ENCODE measurements at regions not wholly inside any gene's neighbourhood (a gene's known extent, or its start where the extent isn't known, plus 50 kb on each side); places are given as distances from the start of the nearest gene placed in this dataset.

- Histone ChIP-seq H3K9me3 (no peaks in the 10 kb centered on the region), H3K36me3 (replicated peaks in 1 of 2; ENCODE audit: control insufficient read depth in 1 of 2, insufficient read depth in 2 of 2, low read length in 1 of 2) (no peaks in the 10 kb centered on the region), H4K20me1 (ENCODE audit: insufficient read depth) (no peaks in the 10 kb centered on the region), H3K4me3 (ENCODE audit: low read depth in 2 of 2, low read length in 1 of 2) (no peak overlapping the region), H3F3A (replicated peaks; ENCODE audit: insufficient read depth) (no peaks in the 10 kb centered on the region), H3K4me2 (no peak overlapping the region), H3K27me3 (ENCODE audit: insufficient read depth) (no peaks in the 10 kb centered on the region), H3K79me2 (ENCODE audit: insufficient read depth) (no peaks in the 10 kb centered on the region), H3K27ac (ENCODE audit: low read depth in 2 of 2, low read length in 1 of 2) (no peak overlapping the region), H3K4me1 (ENCODE audit: control insufficient read depth in 1 of 2, insufficient read depth in 2 of 2, low read depth in 1 of 2, low read length in 1 of 2) (peaks cover 0 to 15% of the 10 kb centered on the region in 2 experiments; a peak in 2 of 4 replicates), H3K9ac (no peak overlapping the region), H2AFZ (ENCODE audit: low read depth) (no peak overlapping the region), H3K9me2 (no peaks in the 10 kb centered on the region; the same call in 1 of the 2 replicates)
- TF ChIP-seq REST (IDR thresholded peaks at IDR 0.05; ENCODE audit: low read depth, low read length) (no peak), RAD21 (IDR thresholded peaks at IDR 0.05; ENCODE audit: low read length) (no peak), CHD2 (IDR thresholded peaks at IDR 0.05; ENCODE audit: low read length, partially characterized antibody) (no peak), MXI1 (IDR thresholded peaks at IDR 0.05; ENCODE audit: low read depth, low read length) (no peak), EP300 (IDR thresholded peaks at IDR 0.05; ENCODE audit: borderline replicate concordance in 1 of 2, low read depth in 1 of 2, low read length in 1 of 2) (no peak), IRF3 (IDR thresholded peaks at IDR 0.05; ENCODE audit: low read depth, low read length) (no peak), NFIC (IDR thresholded peaks at IDR 0.05; ENCODE audit: borderline replicate concordance) (no peak), RFX5 (IDR thresholded peaks at IDR 0.05; ENCODE audit: low read length) (no peak), FOXM1 (IDR thresholded peaks at IDR 0.05; ENCODE audit: low read depth) (no peak), NRF1 (IDR thresholded peaks at IDR 0.05; ENCODE audit: low read depth, low read length) (no peak), RCOR1 (IDR thresholded peaks at IDR 0.05; ENCODE audit: low read length) (no peak), FOSL2 (IDR thresholded peaks at IDR 0.05; ENCODE audit: borderline replicate concordance, low read depth) (no peak), SIN3A (IDR thresholded peaks at IDR 0.05; ENCODE audit: borderline replicate concordance, low read depth, low read length) (no peak), YY1 (IDR thresholded peaks at IDR 0.05; ENCODE audit: low read depth) (no peak)
- TF ChIP-seq, protein P1, sequence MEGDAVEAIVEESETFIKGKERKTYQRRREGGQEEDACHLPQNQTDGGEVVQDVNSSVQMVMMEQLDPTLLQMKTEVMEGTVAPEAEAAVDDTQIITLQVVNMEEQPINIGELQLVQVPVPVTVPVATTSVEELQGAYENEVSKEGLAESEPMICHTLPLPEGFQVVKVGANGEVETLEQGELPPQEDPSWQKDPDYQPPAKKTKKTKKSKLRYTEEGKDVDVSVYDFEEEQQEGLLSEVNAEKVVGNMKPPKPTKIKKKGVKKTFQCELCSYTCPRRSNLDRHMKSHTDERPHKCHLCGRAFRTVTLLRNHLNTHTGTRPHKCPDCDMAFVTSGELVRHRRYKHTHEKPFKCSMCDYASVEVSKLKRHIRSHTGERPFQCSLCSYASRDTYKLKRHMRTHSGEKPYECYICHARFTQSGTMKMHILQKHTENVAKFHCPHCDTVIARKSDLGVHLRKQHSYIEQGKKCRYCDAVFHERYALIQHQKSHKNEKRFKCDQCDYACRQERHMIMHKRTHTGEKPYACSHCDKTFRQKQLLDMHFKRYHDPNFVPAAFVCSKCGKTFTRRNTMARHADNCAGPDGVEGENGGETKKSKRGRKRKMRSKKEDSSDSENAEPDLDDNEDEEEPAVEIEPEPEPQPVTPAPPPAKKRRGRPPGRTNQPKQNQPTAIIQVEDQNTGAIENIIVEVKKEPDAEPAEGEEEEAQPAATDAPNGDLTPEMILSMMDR (IDR thresholded peaks at IDR 0.05), result no peak
- TF ChIP-seq, protein P2, sequence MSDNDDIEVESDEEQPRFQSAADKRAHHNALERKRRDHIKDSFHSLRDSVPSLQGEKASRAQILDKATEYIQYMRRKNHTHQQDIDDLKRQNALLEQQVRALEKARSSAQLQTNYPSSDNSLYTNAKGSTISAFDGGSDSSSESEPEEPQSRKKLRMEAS (IDR thresholded peaks at IDR 0.05; ENCODE audit: low read depth), result no peak
- TF ChIP-seq, protein P3, sequence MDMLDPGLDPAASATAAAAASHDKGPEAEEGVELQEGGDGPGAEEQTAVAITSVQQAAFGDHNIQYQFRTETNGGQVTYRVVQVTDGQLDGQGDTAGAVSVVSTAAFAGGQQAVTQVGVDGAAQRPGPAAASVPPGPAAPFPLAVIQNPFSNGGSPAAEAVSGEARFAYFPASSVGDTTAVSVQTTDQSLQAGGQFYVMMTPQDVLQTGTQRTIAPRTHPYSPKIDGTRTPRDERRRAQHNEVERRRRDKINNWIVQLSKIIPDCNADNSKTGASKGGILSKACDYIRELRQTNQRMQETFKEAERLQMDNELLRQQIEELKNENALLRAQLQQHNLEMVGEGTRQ (IDR thresholded peaks at IDR 0.05; ENCODE audit: borderline replicate concordance, low read depth, low read length), result no peak
- TF ChIP-seq, protein P4, sequence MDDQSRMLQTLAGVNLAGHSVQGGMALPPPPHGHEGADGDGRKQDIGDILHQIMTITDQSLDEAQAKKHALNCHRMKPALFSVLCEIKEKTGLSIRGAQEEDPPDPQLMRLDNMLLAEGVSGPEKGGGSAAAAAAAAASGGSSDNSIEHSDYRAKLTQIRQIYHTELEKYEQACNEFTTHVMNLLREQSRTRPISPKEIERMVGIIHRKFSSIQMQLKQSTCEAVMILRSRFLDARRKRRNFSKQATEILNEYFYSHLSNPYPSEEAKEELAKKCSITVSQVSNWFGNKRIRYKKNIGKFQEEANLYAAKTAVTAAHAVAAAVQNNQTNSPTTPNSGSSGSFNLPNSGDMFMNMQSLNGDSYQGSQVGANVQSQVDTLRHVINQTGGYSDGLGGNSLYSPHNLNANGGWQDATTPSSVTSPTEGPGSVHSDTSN (IDR thresholded peaks at IDR 0.05), result no peak
- 94% methylated on average over 37 of the region's 59 CpGs for WGBS (ENCODE audit: low lambda C conversion rate)
- ChIA-PET POLR2A (no interaction called here), CTCF (interaction anchor here (0.7 to 14.1 kb wide), 4 partner anchors 18 to 351 kb away, joined by 3 to 185 read pairs (median 6); no protein-coding TSS in a partner anchor)
- DNase-seq, result peak; percentile 22
These were observed 166.7 kb downstream of the SEPTIN7 start for GRCh38 chr7:35967366-35968139.

Measured in SK-N-SH (cell line).